Forelimb muscle (tissue), 1 donor: ENCODE measurements at regions not wholly inside any gene's neighbourhood (a gene's known extent, or its start where the extent isn't known, plus 50 kb on each side); places are given as distances from the start of the nearest gene placed in this dataset.

Source experiments
- DNase-seq: peaks from one replicate; pipeline ENCODE4 v3.0.0-alpha.2; 2013; ENCODE audit warnings: low read depth

GRCh38 chr6:113406048-113406695, 451.0 kb upstream of the MARCKS start:
- no peak for DNase-seq

GRCh38 chr6:113411011-113411410, 446.1 kb upstream of the MARCKS start:
- DNase-seq: no peak

- DNase-seq: no peak
These were observed 444.4 kb upstream of the MARCKS start for GRCh38 chr6:113412589-113413357.

GRCh38 chr6:113414511-113414910, 442.6 kb upstream of the MARCKS start:
- no peak for DNase-seq

- DNase-seq: no peak
These were observed 441.0 kb upstream of the MARCKS start for GRCh38 chr6:113416170-113416569.

- DNase-seq: no peak
These were observed 436.9 kb upstream of the MARCKS start for GRCh38 chr6:113420290-113420689.

- DNase-seq: no peak
These were observed 435.1 kb upstream of the MARCKS start for GRCh38 chr6:113421997-113422396.

- no peak for DNase-seq
These were observed 433.2 kb upstream of the MARCKS start for GRCh38 chr6:113423956-113424355.

GRCh38 chr6:113425977-113426660, 431.0 kb upstream of the MARCKS start:
- DNase-seq: no peak

- no peak for DNase-seq
These were observed 429.5 kb upstream of the MARCKS start for GRCh38 chr6:113427617-113428016.

GRCh38 chr6:113428702-113429101, 428.4 kb upstream of the MARCKS start:
- no peak for DNase-seq

- DNase-seq: no peak
These were observed 424.4 kb upstream of the MARCKS start for GRCh38 chr6:113432521-113433334.

- no peak for DNase-seq
These were observed 423.7 kb upstream of the MARCKS start for GRCh38 chr6:113433335-113433991.

GRCh38 chr6:113434641-113435040, 422.5 kb upstream of the MARCKS start:
- no peak for DNase-seq

- no peak for DNase-seq
These were observed 419.6 kb upstream of the MARCKS start for GRCh38 chr6:113437566-113437965.

GRCh38 chr6:113439866-113440265, 417.3 kb upstream of the MARCKS start:
- no peak for DNase-seq

GRCh38 chr6:113442040-113442439, 415.1 kb upstream of the MARCKS start:
- DNase-seq: no peak

- DNase-seq: no peak
These were observed 411.9 kb upstream of the MARCKS start for GRCh38 chr6:113445201-113445600.

GRCh38 chr6:113447088-113447831, 409.9 kb upstream of the MARCKS start:
- DNase-seq: no peak

GRCh38 chr6:113449051-113449450, 408.1 kb upstream of the MARCKS start:
- DNase-seq: no peak

GRCh38 chr6:113450061-113450465, 407.1 kb upstream of the MARCKS start:
- DNase-seq: no peak
